ENCODE measurements at regions not wholly inside any gene's neighbourhood (a gene's known extent, or its start where the extent isn't known, plus 50 kb on each side); places are given as distances from the start of the nearest gene placed in this dataset.

- TF ChIP-seq EZH2 (IDR thresholded peaks at IDR 0.05; ENCODE audit: insufficient read depth, poor library complexity, severe bottlenecking) (no peak), EZH2phosphoT487 (IDR thresholded peaks at IDR 0.05; ENCODE audit: insufficient read depth, low read depth) (no peak)
These were observed 219.1 kb downstream of the NDUFS4 start for GRCh38 chr5:53779541-53779981.

All from GM23248 (cell line).